Activated T-cell treated with anti-CD3 and anti-CD28 coated beads, Interleukin-2, amount 50 U/mL, for 4 hours (primary cell): ENCODE measurements at regions not wholly inside any gene's neighbourhood (a gene's known extent, or its start where the extent isn't known, plus 50 kb on each side); places are given as distances from the start of the nearest gene placed in this dataset.
"Not testable (repeated sequence)": the region's sequence is repeated elsewhere in the genome, so short reads cannot be mapped to it uniquely, and the experiment has no call there.

Experiments used
- ATAC-seq, 2 donors: fragments of 200-7000 bp; cut with Tn5 transposase; one replicate each; pipeline ENCODE4 v1.10.0; 2021
- DNase-seq: peaks from one replicate; pipeline ENCODE4 v3.0.0-alpha.2; 2020
- H3K27me3 Mint-ChIP-seq: one replicate; pipeline ENCODE4 v1.8.0; 2021; ENCODE audit warnings: low read depth, mixed read lengths
- H3K36me3 Mint-ChIP-seq: one replicate; pipeline ENCODE4 v1.8.0; 2022; ENCODE audit warnings: mixed read lengths; ENCODE audit not compliant: insufficient read depth
- H3K4me1 Mint-ChIP-seq: one replicate; pipeline ENCODE4 v1.8.0; 2021; ENCODE audit warnings: low read depth, mixed read lengths
- H3K4me3 Mint-ChIP-seq: one replicate; pipeline ENCODE4 v1.8.0; 2021; ENCODE audit warnings: mild to moderate bottlenecking, moderate library complexity, mixed read lengths
- H3K9me3 Mint-ChIP-seq: one replicate; pipeline ENCODE4 v1.8.0; 2021; ENCODE audit warnings: mixed read lengths

GRCh38 chr18:64403784-64404503 is 255.1 kb upstream of the LINC00305 start:
- DNase-seq (no peak), ATAC-seq (no peak)
- Mint-ChIP-seq H3K9me3 (no peaks in the 10 kb centered on the region), H3K4me3 (no peak overlapping the region), H3K4me1 (no peaks in the 10 kb centered on the region), H3K27me3 (no peaks in the 10 kb centered on the region), H3K36me3 (no peaks in the 10 kb centered on the region)

GRCh38 chr18:64402636-64403035 is 253.7 kb upstream of the LINC00305 start:
- H3K4me3 Mint-ChIP-seq: no peak overlapping the region
- DNase-seq (no peak), ATAC-seq (no peak)
- no peaks in the 10 kb centered on the region for H3K9me3 Mint-ChIP-seq
- no peaks in the 10 kb centered on the region for H3K36me3 Mint-ChIP-seq
- H3K27me3 Mint-ChIP-seq: no peaks in the 10 kb centered on the region
- H3K4me1 Mint-ChIP-seq: no peaks in the 10 kb centered on the region

GRCh38 chr18:64401268-64402060 is 252.6 kb upstream of the LINC00305 start:
- DNase-seq (no peak), ATAC-seq (no peak)
- H3K4me3 Mint-ChIP-seq: no peak overlapping the region
- H3K4me1 Mint-ChIP-seq: no peaks in the 10 kb centered on the region
- no peaks in the 10 kb centered on the region for H3K9me3 Mint-ChIP-seq
- no peaks in the 10 kb centered on the region for H3K27me3 Mint-ChIP-seq
- no peaks in the 10 kb centered on the region for H3K36me3 Mint-ChIP-seq

GRCh38 chr18:64399566-64399965 is 250.7 kb upstream of the LINC00305 start:
- H3K27me3 Mint-ChIP-seq: no peaks in the 10 kb centered on the region
- ATAC-seq (no peak), DNase-seq (no peak)
- H3K4me1 Mint-ChIP-seq: no peaks in the 10 kb centered on the region
- no peak overlapping the region for H3K4me3 Mint-ChIP-seq
- no peaks in the 10 kb centered on the region for H3K36me3 Mint-ChIP-seq
- peaks cover 4% of the 10 kb centered on the region for H3K9me3 Mint-ChIP-seq

- Mint-ChIP-seq H3K36me3 (no peaks in the 10 kb centered on the region), H3K4me1 (no peaks in the 10 kb centered on the region), H3K9me3 (peaks cover 4% of the 10 kb centered on the region), H3K4me3 (no peak overlapping the region), H3K27me3 (no peaks in the 10 kb centered on the region)
- DNase-seq (no peak), ATAC-seq (no peak)
These were observed 249.4 kb upstream of the LINC00305 start for GRCh38 chr18:64398320-64398719.

GRCh38 chr18:64392202-64392601 is 243.3 kb upstream of the LINC00305 start:
- peaks cover 4% of the 10 kb centered on the region for H3K9me3 Mint-ChIP-seq
- DNase-seq (no peak), ATAC-seq (no peak)
- no peak overlapping the region for H3K4me3 Mint-ChIP-seq
- H3K36me3 Mint-ChIP-seq: no peaks in the 10 kb centered on the region
- no peaks in the 10 kb centered on the region for H3K4me1 Mint-ChIP-seq
- H3K27me3 Mint-ChIP-seq: no peaks in the 10 kb centered on the region

- DNase-seq (no peak), ATAC-seq (no peak)
- no peaks in the 10 kb centered on the region for H3K4me1 Mint-ChIP-seq
- H3K27me3 Mint-ChIP-seq: no peaks in the 10 kb centered on the region
- no peak overlapping the region for H3K4me3 Mint-ChIP-seq
- H3K36me3 Mint-ChIP-seq: no peaks in the 10 kb centered on the region
- H3K9me3 Mint-ChIP-seq: peaks cover 3% of the 10 kb centered on the region
These were observed 235.2 kb upstream of the LINC00305 start for GRCh38 chr18:64384101-64384500.

- DNase-seq (no peak), ATAC-seq (no peak)
- Mint-ChIP-seq H3K27me3 (no peaks in the 10 kb centered on the region), H3K4me1 (no peaks in the 10 kb centered on the region), H3K9me3 (peaks cover 11% of the 10 kb centered on the region), H3K36me3 (no peaks in the 10 kb centered on the region), H3K4me3 (no peak overlapping the region)
These were observed 231.2 kb upstream of the LINC00305 start for GRCh38 chr18:64380117-64380516.

- DNase-seq (no peak), ATAC-seq (no peak)
- Mint-ChIP-seq H3K4me1 (no peaks in the 10 kb centered on the region), H3K27me3 (no peaks in the 10 kb centered on the region), H3K4me3 (no peak overlapping the region), H3K9me3 (peaks cover 11% of the 10 kb centered on the region), H3K36me3 (no peaks in the 10 kb centered on the region)
These were observed 230.8 kb upstream of the LINC00305 start for GRCh38 chr18:64379662-64380061.

- ATAC-seq: no peak
- no peak overlapping the region for H3K4me3 Mint-ChIP-seq
- no peaks in the 10 kb centered on the region for H3K36me3 Mint-ChIP-seq
- DNase-seq: no peak
- H3K4me1 Mint-ChIP-seq: no peaks in the 10 kb centered on the region
- no peaks in the 10 kb centered on the region for H3K27me3 Mint-ChIP-seq
- peaks cover 11% of the 10 kb centered on the region for H3K9me3 Mint-ChIP-seq
These were observed 228.6 kb upstream of the LINC00305 start for GRCh38 chr18:64377446-64377845.

- no peak for DNase-seq
- ATAC-seq: no peak
- Mint-ChIP-seq H3K4me1 (no peaks in the 10 kb centered on the region), H3K27me3 (no peaks in the 10 kb centered on the region), H3K9me3 (peaks cover 3% of the 10 kb centered on the region), H3K36me3 (no peaks in the 10 kb centered on the region), H3K4me3 (no peak overlapping the region)
These were observed 224.0 kb upstream of the LINC00305 start for GRCh38 chr18:64372850-64373249.

- H3K9me3 Mint-ChIP-seq, DNase-seq, H3K4me1 Mint-ChIP-seq, ATAC-seq, H3K27me3 Mint-ChIP-seq, H3K36me3 Mint-ChIP-seq, H3K4me3 Mint-ChIP-seq: not testable (repeated sequence)
These were observed 221.0 kb upstream of the LINC00305 start for GRCh38 chr18:64369830-64370440.

- Mint-ChIP-seq H3K36me3 (no peaks in the 10 kb centered on the region), H3K4me1 (no peaks in the 10 kb centered on the region), H3K27me3 (no peaks in the 10 kb centered on the region), H3K9me3 (peaks cover 6% of the 10 kb centered on the region), H3K4me3 (no peak overlapping the region)
- DNase-seq: no peak
- ATAC-seq: no peak
These were observed 216.2 kb upstream of the LINC00305 start for GRCh38 chr18:64365106-64365505.

- no peaks in the 10 kb centered on the region for H3K27me3 Mint-ChIP-seq
- H3K36me3 Mint-ChIP-seq: no peaks in the 10 kb centered on the region
- no peak for DNase-seq
- no peaks in the 10 kb centered on the region for H3K4me1 Mint-ChIP-seq
- no peak for ATAC-seq
- peaks cover 6% of the 10 kb centered on the region for H3K9me3 Mint-ChIP-seq
- no peak overlapping the region for H3K4me3 Mint-ChIP-seq
These were observed 188.8 kb upstream of the LINC00305 start for GRCh38 chr18:64337673-64338072.

GRCh38 chr18:64337018-64337417 is 188.1 kb upstream of the LINC00305 start:
- Mint-ChIP-seq H3K27me3 (no peaks in the 10 kb centered on the region), H3K36me3 (no peaks in the 10 kb centered on the region), H3K4me1 (no peaks in the 10 kb centered on the region), H3K9me3 (peaks cover 6% of the 10 kb centered on the region), H3K4me3 (no peak overlapping the region)
- ATAC-seq (no peak), DNase-seq (no peak)
